ELF-1 (cell line): ENCODE measurements at regions not wholly inside any gene's neighbourhood (a gene's known extent, or its start where the extent isn't known, plus 50 kb on each side); places are given as distances from the start of the nearest gene placed in this dataset.

Source experiments
- DNase-seq: peaks from one replicate; pipeline ENCODE4 v3.0.0-alpha.2; 2016; ENCODE audit warnings: low read depth, low spot score

DNA sequence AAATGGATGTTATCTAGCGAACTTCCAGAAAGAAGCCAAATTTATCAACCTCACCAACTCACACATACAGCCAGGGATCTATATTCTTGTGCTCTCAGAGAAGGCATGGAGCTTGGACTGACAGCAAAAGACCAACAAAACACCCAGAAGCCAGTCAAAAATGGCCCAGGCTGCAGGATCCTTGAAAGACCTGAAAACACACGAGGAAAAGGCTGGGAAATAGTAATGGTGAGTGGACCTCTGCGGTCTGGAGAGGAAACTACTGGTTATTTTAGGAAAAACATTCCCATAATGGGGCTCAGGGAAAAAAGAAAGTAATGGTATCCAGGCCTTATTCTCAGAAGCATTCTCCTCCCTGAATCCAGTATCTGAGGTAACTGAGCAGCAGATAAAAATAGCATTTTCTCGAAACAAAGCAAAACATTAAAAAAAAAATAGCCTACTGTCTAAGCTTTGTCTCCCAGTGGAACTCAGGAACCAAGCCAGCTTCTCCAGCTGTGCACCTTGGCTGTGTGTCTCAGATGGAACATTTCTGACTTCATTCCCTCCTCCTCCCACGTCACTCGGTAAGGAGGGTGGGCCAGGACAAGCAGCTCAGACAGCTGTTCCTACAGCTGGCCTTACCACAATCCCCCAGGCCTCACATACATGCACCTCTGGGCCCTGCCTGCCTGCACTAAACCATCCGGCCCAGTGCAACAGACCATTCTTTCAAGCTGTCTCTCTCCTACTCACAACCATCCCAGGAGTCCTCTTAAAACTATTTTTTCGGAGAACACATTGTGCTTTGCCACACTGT is 249.9 kb downstream of the DAD1 start:
- DNase-seq, result no peak

DNA sequence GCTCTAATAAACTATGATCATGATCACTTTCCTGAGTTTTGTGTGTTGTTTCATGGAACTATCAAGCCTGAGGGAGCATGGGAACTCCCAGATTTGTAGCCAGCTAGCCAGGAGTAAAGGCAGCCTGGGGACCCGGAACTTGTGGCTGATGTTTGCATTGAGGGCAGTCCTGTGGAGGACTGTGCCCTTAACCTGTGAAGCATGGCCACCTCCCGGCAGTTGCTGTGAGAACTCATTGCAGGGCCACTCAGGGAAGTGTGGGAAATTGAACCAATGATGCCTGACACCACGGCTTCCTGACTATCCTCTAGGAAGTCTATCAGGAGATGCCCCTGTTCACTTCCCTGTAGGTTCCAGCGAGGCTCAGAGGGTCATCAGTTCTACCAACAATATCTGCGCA is 250.6 kb downstream of the DAD1 start:
- no peak for DNase-seq

DNA sequence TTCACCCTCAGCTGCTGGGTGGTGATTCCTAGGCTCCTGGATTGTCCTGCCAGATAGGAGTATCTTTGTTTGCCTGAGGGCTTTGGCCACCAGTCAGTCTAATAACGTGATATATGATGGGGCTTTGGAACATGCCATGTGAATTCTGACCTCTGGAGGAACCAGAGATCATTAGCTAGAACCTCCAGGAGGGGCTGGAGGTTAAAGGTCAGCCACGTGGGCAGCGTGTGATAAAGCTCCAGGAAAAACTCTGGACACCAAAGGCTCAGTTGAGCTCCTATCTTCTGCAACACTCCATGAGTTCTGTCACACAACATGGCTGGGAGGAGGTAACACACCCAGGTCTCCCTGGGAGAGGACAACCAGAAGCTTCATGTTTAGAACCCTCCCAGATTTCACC is 251.1 kb downstream of the DAD1 start:
- DNase-seq, result no peak

GRCh38 chr14:22337521-22337920 is 251.5 kb downstream of the DAD1 start:
- no peak for DNase-seq

- DNase-seq, result no peak
Measured at GRCh38 chr14:22336031-22336430, 253.0 kb downstream of the DAD1 start.

GRCh38 chr14:22334627-22335026 is 254.4 kb downstream of the DAD1 start:
- DNase-seq, result no peak

DNA sequence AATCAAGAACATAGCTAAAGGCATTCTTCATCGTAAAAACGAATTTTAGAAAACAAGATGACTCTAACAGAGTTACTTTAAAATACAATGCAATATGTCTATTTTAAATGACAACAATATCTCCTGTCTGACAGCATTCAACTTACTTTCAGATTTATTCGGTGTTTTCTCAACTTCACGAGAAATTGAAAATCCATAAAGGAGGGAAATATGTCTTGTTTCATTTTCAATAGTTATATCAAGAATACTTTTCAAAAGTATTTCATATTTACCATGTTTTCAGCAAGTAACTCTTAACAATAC is 254.8 kb downstream of the DAD1 start:
- no peak for DNase-seq

GRCh38 chr14:22333422-22334274 is 255.4 kb downstream of the DAD1 start:
- DNase-seq, result no peak

GRCh38 chr14:22332686-22333421 is 256.2 kb downstream of the DAD1 start:
- no peak for DNase-seq

GRCh38 chr14:22329371-22329770 is 259.7 kb downstream of the DAD1 start:
- no peak for DNase-seq

- no peak for DNase-seq
Measured at GRCh38 chr14:22325676-22326400, 263.2 kb downstream of the DAD1 start.

GRCh38 chr14:22320362-22320750 is 268.7 kb downstream of the DAD1 start:
- DNase-seq, result no peak

GRCh38 chr14:22319526-22320361 is 269.3 kb downstream of the DAD1 start:
- no peak for DNase-seq

GRCh38 chr14:22318951-22319350 is 270.1 kb downstream of the DAD1 start:
- no peak for DNase-seq

DNA sequence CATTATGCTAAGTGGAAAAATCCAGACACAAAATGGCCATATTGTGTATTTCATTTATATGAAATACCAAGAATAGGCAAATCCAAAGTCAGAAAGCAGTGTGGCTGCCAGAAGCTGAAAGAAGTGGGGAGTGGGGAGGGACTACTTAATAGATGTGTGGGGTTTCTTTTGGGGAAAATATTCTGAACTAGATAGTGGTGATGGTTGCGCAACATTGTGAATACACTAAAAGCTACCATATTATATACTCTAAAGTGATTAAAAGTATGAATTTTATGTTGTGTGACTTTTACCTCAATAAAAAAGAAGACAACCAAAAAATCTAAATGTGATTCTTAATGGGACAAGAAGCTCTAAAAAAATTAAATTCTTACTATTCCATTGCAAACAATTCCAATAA is 272.6 kb downstream of the DAD1 start:
- DNase-seq, result no peak

DNA sequence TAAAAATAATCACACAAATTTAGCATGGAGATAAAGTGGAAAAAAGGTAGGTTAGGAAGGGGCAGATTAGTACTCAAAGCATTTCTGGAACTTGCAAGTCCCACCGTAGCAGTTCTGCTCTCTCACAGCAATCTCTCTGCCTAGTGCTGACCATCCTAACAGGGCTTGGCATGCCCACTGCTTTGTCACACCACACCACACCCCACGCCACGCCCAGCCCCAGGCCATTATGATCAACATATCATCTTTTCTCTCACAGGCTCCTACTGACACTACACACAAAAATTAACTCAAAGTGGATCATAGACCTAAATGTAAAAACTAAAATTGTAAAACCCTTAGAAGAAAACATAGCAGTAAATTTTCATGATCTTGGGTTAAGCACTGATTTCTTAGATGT is 273.7 kb downstream of the DAD1 start:
- no peak for DNase-seq

- no peak for DNase-seq
Measured at GRCh38 chr14:22314183-22314820, 274.7 kb downstream of the DAD1 start.

- DNase-seq, result no peak
Measured at GRCh38 chr14:22313172-22313801, 275.7 kb downstream of the DAD1 start.

DNA sequence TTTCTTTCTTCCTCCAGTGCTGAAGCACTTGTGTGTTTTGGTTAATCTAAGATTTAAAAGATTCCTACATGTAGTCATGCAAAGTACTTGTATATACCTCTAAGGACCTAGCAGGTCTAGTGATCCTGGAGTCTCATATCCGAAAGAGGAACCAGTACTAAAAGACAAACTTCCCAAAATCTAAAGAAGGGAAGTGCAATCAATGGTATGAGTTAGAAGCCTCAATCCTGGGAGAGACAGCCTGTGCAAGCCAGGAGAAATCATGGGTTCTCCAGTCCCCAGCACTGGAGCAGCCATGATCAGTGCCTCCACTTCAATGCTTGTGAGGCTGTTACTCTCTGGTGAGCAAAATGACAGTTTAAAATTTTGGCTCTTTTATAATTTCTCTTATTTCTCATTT is 277.4 kb downstream of the DAD1 start:
- DNase-seq, result no peak

DNA sequence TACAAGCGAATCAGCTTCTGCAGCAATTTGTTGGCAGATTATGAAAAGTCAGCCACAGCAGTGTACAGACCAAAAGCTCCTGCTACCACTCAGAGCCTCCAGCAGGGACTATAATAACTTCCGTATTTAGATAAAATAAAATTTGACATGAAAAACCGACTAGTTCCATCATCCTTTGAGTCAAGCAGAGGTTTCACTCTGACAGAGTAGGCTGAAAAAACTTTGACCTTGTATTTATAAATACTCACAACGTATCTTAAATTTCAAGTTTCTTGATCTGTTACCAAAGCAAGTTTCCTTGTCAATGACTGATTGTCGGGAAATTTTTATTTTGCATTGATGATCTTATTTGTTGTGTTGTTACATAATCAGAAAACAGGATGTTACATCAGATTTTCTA is 283.4 kb downstream of the DAD1 start:
- DNase-seq, result no peak
